H1 (cell line): ENCODE measurements at regions not wholly inside any gene's neighbourhood (a gene's known extent, or its start where the extent isn't known, plus 50 kb on each side); places are given as distances from the start of the nearest gene placed in this dataset.
"Not testable (repeated sequence)": the region's sequence is repeated elsewhere in the genome, so short reads cannot be mapped to it uniquely, and the experiment has no call there.

Source experiments
- CTCF ChIA-PET: fragments of 300-600 bp; sonication (Branson Sonifier 250); formaldehyde crosslinking; loops from one replicate; lab custom pipeline; 2021; ENCODE audit not compliant: partially characterized antibody; lab: Charles Lee
- POLR2A ChIA-PET: fragments of 300-600 bp; sonication (Branson Sonifier 250); formaldehyde crosslinking; loops from one replicate; lab custom pipeline; 2021; ENCODE audit warnings: inconsistent platforms; ENCODE audit not compliant: partially characterized antibody; lab: Charles Lee
- DNase-seq, 2 experiments: peaks; one replicate each; pipeline versions ENCODE4 v3.0.0 to v3.0.0-alpha.2; 2010 to 2022; ENCODE audit warnings: low spot score in 2 of 2, low read depth in 1 of 2, mixed read lengths in 1 of 2
- FAIRE-seq: peaks from 2 replicates; lab custom pipeline; 2011; peaks lifted over from hg19 to GRCh38; lab: Jason Lieb, UNC
- H2AFZ ChIP-seq: 2 replicates; pipeline ENCODE4 v1.8.1; 2012; ENCODE audit warnings: low read length, inconsistent platforms
- H2AK5ac ChIP-seq: 2 replicates; pipeline ENCODE4 v1.6.1; 2013; ENCODE audit warnings: low read depth, low read length
- H2BK120ac ChIP-seq: replicated peaks from 2 replicates; pipeline ENCODE3; 2013; ENCODE audit warnings: low read depth, low read length, inconsistent platforms
- H2BK12ac ChIP-seq: 2 replicates; pipeline ENCODE4 v1.6.1; 2013; ENCODE audit warnings: low read depth, low read length
- H2BK15ac ChIP-seq: 2 replicates; pipeline ENCODE4 v1.6.1; 2013; ENCODE audit warnings: low read length
- H2BK20ac ChIP-seq: 2 replicates; pipeline ENCODE4 v1.6.1; 2013; ENCODE audit warnings: low read length
- H2BK5ac ChIP-seq: 2 replicates; pipeline ENCODE4 v1.6.1; 2013; ENCODE audit warnings: low read depth, low read length
- H3K14ac ChIP-seq: 2 replicates; pipeline ENCODE4 v1.6.1; 2013; ENCODE audit warnings: inconsistent platforms; ENCODE audit not compliant: insufficient read length
- H3K18ac ChIP-seq: 2 replicates; pipeline ENCODE4 v1.6.1; 2013; ENCODE audit warnings: low read length; ENCODE audit errors: extremely low read depth
- H3K23ac ChIP-seq: 2 replicates; pipeline ENCODE4 v1.6.1; 2013; ENCODE audit warnings: inconsistent platforms; ENCODE audit not compliant: insufficient read length
- H3K23me2 ChIP-seq: 2 replicates; pipeline ENCODE4 v1.6.1; 2013; ENCODE audit warnings: low read depth, low read length
- H3K27ac ChIP-seq: 2 replicates; pipeline ENCODE4 v1.6.1; 2011; ENCODE audit warnings: low read depth, low read length, inconsistent platforms
- H3K27me3 ChIP-seq, 4 experiments: replicated peaks in 1 of 4; 1 replicate in 1 of 4; 2 replicates in 3 of 4; pipeline versions ENCODE4 v1.6.1 to v1.8.1; 2011 to 2013; ENCODE audit warnings: low read length in 3 of 4, mild to moderate bottlenecking in 3 of 4, inconsistent platforms in 2 of 4, mixed read lengths in 2 of 4, moderate library complexity in 1 of 4; ENCODE audit not compliant: control insufficient read depth in 3 of 4, insufficient read depth in 3 of 4; ENCODE audit errors: extremely low read depth in 1 of 4
- H3K36me3 ChIP-seq, 4 experiments: 2 replicates each; pipeline versions ENCODE4 v1.6.1 to v1.8.1; 2011 to 2013; ENCODE audit warnings: mild to moderate bottlenecking in 4 of 4, low read length in 3 of 4, moderate library complexity in 2 of 4, control low read depth in 1 of 4, inconsistent platforms in 1 of 4; ENCODE audit not compliant: insufficient read depth in 4 of 4, control insufficient read depth in 2 of 4
- H3K4ac ChIP-seq: replicated peaks from 2 replicates; pipeline ENCODE3; 2013; ENCODE audit warnings: low read length, low read depth, mixed read lengths, inconsistent platforms; ENCODE audit not compliant: insufficient read length
- H3K4me1 ChIP-seq, 4 experiments: replicated peaks in 1 of 4; 1 replicate in 1 of 4; 2 replicates in 3 of 4; pipeline versions ENCODE4 v1.6.1 to v1.8.1; 2011 to 2013; ENCODE audit warnings: low read length in 3 of 4, inconsistent platforms in 2 of 4, mixed read lengths in 1 of 4; ENCODE audit not compliant: insufficient read depth in 4 of 4, control insufficient read depth in 3 of 4
- H3K4me2 ChIP-seq, 2 experiments: 2 replicates each; pipeline versions ENCODE4 v1.6.1 to v1.8.1; 2011 to 2013; ENCODE audit warnings: low read depth in 2 of 2, low read length in 2 of 2, control low read depth in 1 of 2, inconsistent platforms in 1 of 2, mild to moderate bottlenecking in 1 of 2; ENCODE audit not compliant: insufficient read depth in 1 of 2
- H3K4me3 ChIP-seq, 4 experiments: fragments of 200-600, 300-600 bp in 1 of 4; sonication (generic), shearing (Covaris generic), sonication (Bioruptor Twin) in 1 of 4; 2 replicates each; pipeline versions ENCODE4 v1.5.1 to v1.8.1; 2011 to 2016; ENCODE audit warnings: low read length in 4 of 4, low read depth in 3 of 4, control low read depth in 2 of 4, inconsistent platforms in 2 of 4, mild to moderate bottlenecking in 2 of 4, mixed read lengths in 1 of 4, moderate library complexity in 1 of 4; ENCODE audit not compliant: insufficient read depth in 2 of 4; ENCODE audit errors: extremely low read depth in 1 of 4
- H3K56ac ChIP-seq: replicated peaks from 2 replicates; pipeline ENCODE3; 2013; ENCODE audit warnings: low read depth, mild to moderate bottlenecking, mixed read lengths, low read length, inconsistent platforms; ENCODE audit not compliant: insufficient read length
- H3K79me1 ChIP-seq: 2 replicates; pipeline ENCODE4 v1.6.1; 2013; ENCODE audit warnings: low read depth, low read length, control low read depth
- H3K79me2 ChIP-seq, 2 experiments: 2 replicates each; pipeline versions ENCODE4 v1.6.1 to v1.8.1; 2012 to 2013; ENCODE audit warnings: low read length in 2 of 2, mild to moderate bottlenecking in 2 of 2, inconsistent platforms in 1 of 2; ENCODE audit not compliant: insufficient read depth in 2 of 2, control insufficient read depth in 1 of 2
- H3K9ac ChIP-seq, 4 experiments: replicated peaks in 1 of 4; 1 replicate in 1 of 4; 2 replicates in 3 of 4; pipeline versions ENCODE4 v1.6.1 to v1.8.1; 2011 to 2013; ENCODE audit warnings: low read depth in 3 of 4, low read length in 3 of 4, control low read depth in 2 of 4, mild to moderate bottlenecking in 2 of 4, moderate library complexity in 2 of 4, inconsistent platforms in 1 of 4; ENCODE audit errors: extremely low read depth in 1 of 4
- H3K9me3 ChIP-seq, 2 experiments: 2 replicates each; pipeline versions ENCODE4 v1.6.1 to v1.8.1; 2012 to 2013; ENCODE audit warnings: mild to moderate bottlenecking in 2 of 2, moderate library complexity in 2 of 2, control low read depth in 1 of 2, inconsistent platforms in 1 of 2, low read depth in 1 of 2, low read length in 1 of 2, mixed read lengths in 1 of 2; ENCODE audit not compliant: insufficient read depth in 2 of 2
- H4K20me1 ChIP-seq, 2 experiments: replicated peaks in 1 of 2; 2 replicates each; pipeline versions ENCODE3 to v1.8.1; 2011 to 2013; ENCODE audit warnings: inconsistent platforms in 2 of 2, low read length in 2 of 2, mild to moderate bottlenecking in 1 of 2; ENCODE audit not compliant: insufficient read depth in 2 of 2, control insufficient read depth in 1 of 2
- H4K5ac ChIP-seq: 2 replicates; pipeline ENCODE4 v1.6.1; 2013; ENCODE audit warnings: low read length, low read depth, mixed read lengths, inconsistent platforms; ENCODE audit not compliant: insufficient read length
- H4K8ac ChIP-seq: 2 replicates; pipeline ENCODE4 v1.8.0; 2013; ENCODE audit warnings: mild to moderate bottlenecking, moderate library complexity, low read length, inconsistent platforms; ENCODE audit not compliant: insufficient read depth; ENCODE audit errors: extremely low read depth
- H4K91ac ChIP-seq: replicated peaks from 2 replicates; pipeline ENCODE3; 2013; ENCODE audit warnings: low read length, mixed read lengths, inconsistent platforms; ENCODE audit not compliant: insufficient read length
- WGBS, 2 experiments: shearing (Covaris generic) in 1 of 2; methylation state at CpG; one replicate each; pipeline versions ENCODE4 v1.1.6 to v1.1.7; 2013 to 2015; ENCODE audit warnings: low lambda C conversion rate in 2 of 2, mixed read lengths in 2 of 2, inconsistent platforms in 1 of 2, low coverage in 1 of 2, missing lambda C conversion rate in 1 of 2; ENCODE audit not compliant: insufficient replicate concordance in 2 of 2, insufficient coverage in 1 of 2, insufficient read length in 1 of 2; ENCODE audit errors: extremely low coverage in 1 of 2, missing lambda C conversion rate in 1 of 2; 5-methylcytosine and 5-hydroxymethylcytosine counted together

DNA sequence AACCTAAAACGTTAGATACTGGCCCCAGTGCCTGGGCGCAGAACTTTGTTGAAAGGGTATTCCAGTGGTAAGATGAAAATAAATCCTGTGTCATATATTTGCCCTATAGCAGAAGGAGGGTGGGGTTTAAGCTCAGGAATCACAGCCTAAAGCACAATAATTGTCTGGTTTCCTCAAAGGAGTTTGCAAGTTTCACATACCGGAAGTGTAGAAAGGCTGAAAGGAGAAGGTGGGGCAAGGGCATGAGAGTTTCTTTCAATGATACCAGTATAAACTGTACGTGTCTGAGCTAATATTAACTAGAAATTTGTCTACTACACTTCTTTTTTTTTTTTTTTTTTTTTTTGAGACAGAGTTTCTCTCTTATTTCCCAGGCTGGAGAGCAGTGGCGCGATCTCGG lies 147.9 kb upstream of the WWC1 start:
- H3K4me2 ChIP-seq, H3K4me1 ChIP-seq, H4K5ac ChIP-seq, H2BK120ac ChIP-seq, H3K4me3 ChIP-seq, H2BK5ac ChIP-seq, H3K9ac ChIP-seq, H2BK15ac ChIP-seq, H3K23ac ChIP-seq, H3K79me1 ChIP-seq, H2AFZ ChIP-seq, H3K23me2 ChIP-seq, H3K56ac ChIP-seq, H3K27ac ChIP-seq, H3K18ac ChIP-seq, H4K8ac ChIP-seq, DNase-seq, H4K20me1 ChIP-seq, H2BK12ac ChIP-seq, H3K9me3 ChIP-seq, H3K27me3 ChIP-seq, H3K36me3 ChIP-seq, FAIRE-seq, H2BK20ac ChIP-seq, POLR2A ChIA-PET, H2AK5ac ChIP-seq, H4K91ac ChIP-seq, H3K4ac ChIP-seq, H3K79me2 ChIP-seq, H3K14ac ChIP-seq: not testable (repeated sequence)
- 95% methylated on average over 6 of the region's 7 CpGs; no CpG with 5 or more reads in 1 of the 2 experiments for WGBS, 2 experiments
- CTCF ChIA-PET: interaction anchor here (2.0 kb wide), 1 partner anchor 77 kb away, joined by 6 read pairs; no protein-coding TSS in a partner anchor
